GM23338 (cell line): ENCODE measurements at regions not wholly inside any gene's neighbourhood (a gene's known extent, or its start where the extent isn't known, plus 50 kb on each side); places are given as distances from the start of the nearest gene placed in this dataset.
A peak's percentile ranks its signal among the peaks of the same experiment; 100 is the strongest.

Source experiments
- ATAC-seq: fragments of 200-7000 bp; cut with Tn5 transposase; 3 replicates; pipeline ENCODE4 v1.9.1; 2020
- DNase-seq: peaks from one replicate; pipeline ENCODE4 v3.0.0-alpha.2; 2015; ENCODE audit warnings: low spot score
- H2AFZ ChIP-seq: fragments of 200-600 bp; sonication (generic); 2 replicates; pipeline ENCODE4 v1.8.0; 2016; ENCODE audit warnings: antibody characterized with exemption, mild to moderate bottlenecking, moderate library complexity
- H3F3A ChIP-seq: fragments of 200-600 bp; sonication (generic); replicated peaks from 2 replicates; pipeline ENCODE4 v1.8.0; 2017; ENCODE audit warnings: antibody characterized with exemption, mixed run types, low read depth
- H3K27ac ChIP-seq: fragments of 200-600 bp; sonication (generic); 2 replicates; pipeline ENCODE4 v1.6.1; 2016; ENCODE audit warnings: low read depth
- H3K27me3 ChIP-seq: fragments of 200-600 bp; sonication (generic); 2 replicates; pipeline ENCODE4 v1.8.0; 2016; ENCODE audit warnings: mild to moderate bottlenecking, mixed run types, moderate library complexity; ENCODE audit not compliant: insufficient read depth
- H3K36me3 ChIP-seq: fragments of 200-600 bp; sonication (generic); 2 replicates; pipeline ENCODE4 v1.8.0; 2016; ENCODE audit warnings: mild to moderate bottlenecking; ENCODE audit not compliant: insufficient read depth
- H3K4me1 ChIP-seq: fragments of 200-600 bp; sonication (generic); 2 replicates; pipeline ENCODE4 v1.8.0; 2016; ENCODE audit warnings: mild to moderate bottlenecking, moderate library complexity; ENCODE audit not compliant: insufficient read depth
- H3K4me2 ChIP-seq: fragments of 200-600 bp; sonication (generic); 2 replicates; pipeline ENCODE4 v1.7.1; 2017; ENCODE audit warnings: mixed run types
- H3K4me3 ChIP-seq: fragments of 200-600 bp; sonication (generic); 2 replicates; pipeline ENCODE4 v1.6.1; 2016; ENCODE audit warnings: mixed run types
- H3K79me2 ChIP-seq: fragments of 200-600 bp; sonication (generic); replicated peaks from 2 replicates; pipeline ENCODE4 v1.8.0; 2017; ENCODE audit warnings: mild to moderate bottlenecking; ENCODE audit not compliant: insufficient read depth
- H3K9me2 ChIP-seq: fragments of 200-600 bp; sonication (generic); 2 replicates; pipeline ENCODE4 v1.8.0; 2017; ENCODE audit not compliant: insufficient read depth
- H4K20me1 ChIP-seq: fragments of 200-600 bp; sonication (generic); replicated peaks from 2 replicates; pipeline ENCODE4 v1.8.0; 2017; ENCODE audit warnings: mild to moderate bottlenecking; ENCODE audit not compliant: insufficient read depth
- H3K27ac Mint-ChIP-seq: 2 replicates; pipeline ENCODE4 v1.8.0; 2020; ENCODE audit warnings: inconsistent platforms, mild to moderate bottlenecking, moderate library complexity, mixed read lengths
- H3K27me3 Mint-ChIP-seq: 3 replicates; pipeline ENCODE4 v1.8.0; 2022; ENCODE audit warnings: low read depth, mild to moderate bottlenecking, moderate library complexity, mixed read lengths, inconsistent platforms; ENCODE audit not compliant: insufficient read depth, poor library complexity
- H3K36me3 Mint-ChIP-seq: 3 replicates; pipeline ENCODE4 v1.8.0; 2021; ENCODE audit warnings: low read depth, mild to moderate bottlenecking, inconsistent platforms, moderate library complexity, mixed read lengths
- H3K4me1 Mint-ChIP-seq: 3 replicates; pipeline ENCODE4 v1.8.0; 2020; ENCODE audit warnings: mild to moderate bottlenecking, inconsistent platforms, mixed read lengths
- H3K4me3 Mint-ChIP-seq: 3 replicates; pipeline ENCODE4 v1.8.0; 2021; ENCODE audit warnings: moderate library complexity, mild to moderate bottlenecking, inconsistent platforms, mixed read lengths
- H3K9me3 Mint-ChIP-seq: 3 replicates; pipeline ENCODE4 v1.8.0; 2020; ENCODE audit warnings: moderate library complexity, mild to moderate bottlenecking, inconsistent platforms, mixed read lengths
- CREB1 ChIP-seq: fragments of 250-450 bp; sonication (Bioruptor Pico); IDR thresholded peaks from 2 replicates; pipeline ENCODE4 v1.5.0; 2020; ENCODE audit warnings: low read depth, mild to moderate bottlenecking, moderate library complexity
- ETS1 ChIP-seq: IDR thresholded peaks from 2 replicates; pipeline ENCODE4 v1.6.1; 2016; ENCODE audit warnings: antibody characterized with exemption
- EZH2 ChIP-seq: fragments of 200-600 bp; sonication (generic); IDR thresholded peaks from one replicate; pipeline ENCODE4 v1.8.0; 2017; ENCODE audit warnings: antibody characterized with exemption, mild to moderate bottlenecking, low read depth; ENCODE audit not compliant: unreplicated experiment
- EZH2phosphoT487 ChIP-seq: fragments of 200-600 bp; sonication (generic); IDR thresholded peaks from one replicate; pipeline ENCODE4 v1.8.1; 2018; ENCODE audit warnings: antibody characterized with exemption; ENCODE audit not compliant: unreplicated experiment
- JUNB ChIP-seq: IDR thresholded peaks from one replicate; pipeline ENCODE4 v1.6.1; 2016; ENCODE audit warnings: antibody characterized with exemption; ENCODE audit not compliant: unreplicated experiment
- NANOG ChIP-seq: IDR thresholded peaks from 2 replicates; pipeline ENCODE4 v1.6.1; 2016; ENCODE audit warnings: antibody characterized with exemption, borderline replicate concordance
- POLR2AphosphoS5 ChIP-seq: IDR thresholded peaks from 2 replicates; pipeline ENCODE4 v1.6.1; 2016; ENCODE audit warnings: antibody characterized with exemption, low read depth
- REST ChIP-seq: IDR thresholded peaks from one replicate; pipeline ENCODE4 v1.6.1; 2018; ENCODE audit warnings: antibody characterized with exemption; ENCODE audit not compliant: unreplicated experiment
- STAT1 ChIP-seq: IDR thresholded peaks from one replicate; pipeline ENCODE4 v1.6.1; 2016; ENCODE audit warnings: antibody characterized with exemption; ENCODE audit not compliant: unreplicated experiment
- ZNF114 ChIP-seq: fragments of 250-450 bp; sonication (Bioruptor Pico); IDR thresholded peaks from 2 replicates; pipeline ENCODE4 v1.5.0; 2020; ENCODE audit warnings: mild to moderate bottlenecking, moderate library complexity
- ZNF331 ChIP-seq: fragments of 250-450 bp; sonication (Bioruptor Pico); IDR thresholded peaks from 2 replicates; pipeline ENCODE4 v1.5.0; 2020; ENCODE audit warnings: low read depth, mild to moderate bottlenecking, moderate library complexity
- ZNF462 ChIP-seq: fragments of 250-450 bp; sonication (Bioruptor Pico); IDR thresholded peaks from 2 replicates; pipeline ENCODE4 v1.5.0; 2020; ENCODE audit warnings: mild to moderate bottlenecking, moderate library complexity

GRCh38 chr2:59889305-59889704 lies 664.1 kb downstream of the BCL11A start:
- no peaks in the 10 kb centered on the region for H3K36me3 Mint-ChIP-seq
- Histone ChIP-seq H3K27ac (no peak overlapping the region), H2AFZ (no peak overlapping the region), H4K20me1 (no peaks in the 10 kb centered on the region), H3K4me1 (peaks cover 20% of the 10 kb centered on the region), H3K4me3 (no peak overlapping the region), H3K79me2 (no peaks in the 10 kb centered on the region), H3K36me3 (no peaks in the 10 kb centered on the region), H3K9me2 (no peaks in the 10 kb centered on the region; the same call in 1 of the 2 replicates), H3K27me3 (no peaks in the 10 kb centered on the region), H3F3A (no peaks in the 10 kb centered on the region), H3K4me2 (no peak overlapping the region)
- H3K4me1 Mint-ChIP-seq = peaks cover 35% of the 10 kb centered on the region
- peaks cover 5% of the 10 kb centered on the region for H3K27me3 Mint-ChIP-seq
- H3K4me3 Mint-ChIP-seq = no peak overlapping the region
- ATAC-seq (no peak), DNase-seq (no peak)
- H3K9me3 Mint-ChIP-seq = no peaks in the 10 kb centered on the region
- TF ChIP-seq EZH2phosphoT487 = no peak
- no peak for TF ChIP-seq ZNF114 (CRISPR knock-in tag)
- TF ChIP-seq ZNF331 (CRISPR knock-in tag) = no peak
- no peak for TF ChIP-seq STAT1
- TF ChIP-seq POLR2AphosphoS5 = no peak
- TF ChIP-seq JUNB = no peak
- TF ChIP-seq EZH2 = no peak
- H3K27ac Mint-ChIP-seq = no peak overlapping the region

GRCh38 chr2:59888706-59889105 lies 664.7 kb downstream of the BCL11A start:
- Mint-ChIP-seq H3K27me3 (peaks cover 6% of the 10 kb centered on the region), H3K4me1 (peaks cover 35% of the 10 kb centered on the region), H3K36me3 (no peaks in the 10 kb centered on the region; the same call in 2 of the 3 replicates), H3K27ac (0 out of 2 replicates have a peak overlapping the region, but pooled peaks have one; percentile 81), H3K4me3 (no peak overlapping the region), H3K9me3 (no peaks in the 10 kb centered on the region)
- no peaks in the 10 kb centered on the region for H3K27me3 ChIP-seq
- DNase-seq = no peak
- TF ChIP-seq REST (no peak), CREB1 (CRISPR knock-in tag) (no peak), NANOG (no peak), POLR2AphosphoS5 (no peak), ETS1 (no peak), JUNB (no peak), ZNF462 (no peak), EZH2phosphoT487 (no peak)
- no peaks in the 10 kb centered on the region for H3K79me2 ChIP-seq
- no peak overlapping the region for H3K4me3 ChIP-seq
- no peaks in the 10 kb centered on the region for H4K20me1 ChIP-seq
- H3K4me2 ChIP-seq = 0 out of 2 replicates have a peak overlapping the region, but pooled peaks have one; percentile 61
- H2AFZ ChIP-seq = no peak overlapping the region
- no peaks in the 10 kb centered on the region for H3K36me3 ChIP-seq
- H3K4me1 ChIP-seq = peaks cover 20% of the 10 kb centered on the region
- H3K9me2 ChIP-seq = peaks cover 3% of the 10 kb centered on the region; the same call in 1 of the 2 replicates
- H3F3A ChIP-seq = no peaks in the 10 kb centered on the region
- no peak overlapping the region for H3K27ac ChIP-seq
- ATAC-seq = no peak
